OCI-LY1 (cell line): ENCODE measurements at regions not wholly inside any gene's neighbourhood (a gene's known extent, or its start where the extent isn't known, plus 50 kb on each side); places are given as distances from the start of the nearest gene placed in this dataset.

Experiments
- H2AFZ ChIP-seq: fragments of 200-600 bp; sonication (generic), shearing (Covaris generic); 2 replicates; pipeline ENCODE4 v1.6.0; 2014; ENCODE audit warnings: antibody characterized with exemption, mild to moderate bottlenecking, low read length
- H3F3A ChIP-seq: fragments of 200-600 bp; sonication (generic), shearing (Covaris generic); 2 replicates; pipeline ENCODE4 v1.6.0; 2014; ENCODE audit warnings: mild to moderate bottlenecking, antibody characterized with exemption, low read length, moderate library complexity; ENCODE audit not compliant: insufficient read depth
- H3K27ac ChIP-seq: fragments of 200-600 bp; sonication (generic); 2 replicates; pipeline ENCODE4 v1.5.1; 2014; ENCODE audit warnings: low read length, mixed run types, mild to moderate bottlenecking, low read depth; ENCODE audit not compliant: poor library complexity, severe bottlenecking
- H3K27me3 ChIP-seq: fragments of 200-600 bp; sonication (generic); 2 replicates; pipeline ENCODE4 v1.6.0; 2014; ENCODE audit warnings: antibody characterized with exemption, mild to moderate bottlenecking, low read length, moderate library complexity; ENCODE audit not compliant: insufficient read depth
- H3K36me3 ChIP-seq: fragments of 200-600 bp; sonication (generic); 2 replicates; pipeline ENCODE4 v1.6.1; 2014; ENCODE audit warnings: mild to moderate bottlenecking, antibody characterized with exemption, low read length, moderate library complexity, mixed read lengths; ENCODE audit not compliant: insufficient read depth
- H3K4me1 ChIP-seq: fragments of 200-600 bp; sonication (generic); 2 replicates; pipeline ENCODE4 v1.5.1; 2014; ENCODE audit warnings: mild to moderate bottlenecking, low read length, moderate library complexity; ENCODE audit not compliant: insufficient read depth, severe bottlenecking
- H3K4me2 ChIP-seq: fragments of 200-600 bp; sonication (generic), shearing (Covaris generic); 2 replicates; pipeline ENCODE4 v1.6.1; 2014; ENCODE audit warnings: low read length
- H3K4me3 ChIP-seq: fragments of 200-600 bp; sonication (generic); 2 replicates; pipeline ENCODE4 v1.5.1; 2014; ENCODE audit warnings: low read length, low read depth, mild to moderate bottlenecking, mixed read lengths; ENCODE audit not compliant: poor library complexity, severe bottlenecking
- H3K79me2 ChIP-seq: fragments of 200-600 bp; shearing (Covaris generic); 2 replicates; pipeline ENCODE4 v1.6.1; 2016; ENCODE audit warnings: mixed run types, low read length, mixed read lengths; ENCODE audit not compliant: insufficient read depth
- H3K9ac ChIP-seq: fragments of 200-600 bp; sonication (generic), shearing (Covaris generic); 2 replicates; pipeline ENCODE4 v1.6.1; 2014; ENCODE audit warnings: mild to moderate bottlenecking, low read length, mixed read lengths
- H3K9me2 ChIP-seq: fragments of 200-600 bp; sonication (generic), shearing (Covaris generic); 2 replicates; pipeline ENCODE4 v1.6.1; 2014; ENCODE audit warnings: low read depth, mild to moderate bottlenecking, low read length, mixed read lengths
- H3K9me3 ChIP-seq: fragments of 200-600 bp; shearing (Covaris generic); 2 replicates; pipeline ENCODE4 v1.6.1; 2014; ENCODE audit warnings: low read length, mixed read lengths
- H4K20me1 ChIP-seq: fragments of 200-600 bp; sonication (generic), shearing (Covaris generic); 2 replicates; pipeline ENCODE4 v1.6.0; 2016; ENCODE audit warnings: mild to moderate bottlenecking, low read length; ENCODE audit not compliant: insufficient read depth
- EZH2 ChIP-seq: fragments of 200-600 bp; sonication (generic), shearing (Covaris generic); IDR thresholded peaks from 2 replicates; pipeline ENCODE4 v1.8.0; 2017; ENCODE audit warnings: borderline replicate concordance, mixed run types, mild to moderate bottlenecking, antibody characterized with exemption, low read length, moderate library complexity, mixed read lengths
- TF ChIP-seq, protein P1 (sequence below): fragments of 200-600 bp; sonication (generic), shearing (Covaris generic); IDR thresholded peaks from 2 replicates; pipeline ENCODE4 v1.5.1; 2017; ENCODE audit warnings: mild to moderate bottlenecking, antibody characterized with exemption, low read length, moderate library complexity, mixed read lengths

DNA sequence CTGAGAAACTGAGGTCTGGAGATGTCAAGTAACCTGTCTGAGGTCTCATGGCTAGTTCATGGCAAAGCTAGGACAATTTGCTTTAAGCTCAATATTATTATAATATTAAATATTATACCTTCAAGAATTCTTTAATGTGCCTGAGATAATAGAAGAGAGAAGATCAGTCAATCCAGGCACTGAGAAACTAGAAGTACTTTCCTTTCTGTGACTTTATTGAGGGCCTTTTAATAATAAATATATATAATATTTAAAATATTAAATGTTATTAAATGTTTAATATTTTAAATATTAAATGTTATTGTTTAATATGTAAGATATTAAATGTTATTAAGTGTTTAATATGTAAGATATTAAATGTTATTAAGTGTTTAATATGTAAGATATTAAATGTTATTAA, 144.3 kb upstream of the DNAJC19 start:
- no peak overlapping the region for H3K9ac ChIP-seq
- H3K36me3 ChIP-seq, result no peaks in the 10 kb centered on the region
- no peaks in the 10 kb centered on the region for H3K27me3 ChIP-seq
- peaks cover 6% of the 10 kb centered on the region; the same call in 1 of the 2 replicates for H3K9me2 ChIP-seq
- H3K4me1 ChIP-seq, result no peaks in the 10 kb centered on the region
- no peak overlapping the region for H3K27ac ChIP-seq
- H3F3A ChIP-seq, result no peaks in the 10 kb centered on the region
- TF ChIP-seq, protein P1, sequence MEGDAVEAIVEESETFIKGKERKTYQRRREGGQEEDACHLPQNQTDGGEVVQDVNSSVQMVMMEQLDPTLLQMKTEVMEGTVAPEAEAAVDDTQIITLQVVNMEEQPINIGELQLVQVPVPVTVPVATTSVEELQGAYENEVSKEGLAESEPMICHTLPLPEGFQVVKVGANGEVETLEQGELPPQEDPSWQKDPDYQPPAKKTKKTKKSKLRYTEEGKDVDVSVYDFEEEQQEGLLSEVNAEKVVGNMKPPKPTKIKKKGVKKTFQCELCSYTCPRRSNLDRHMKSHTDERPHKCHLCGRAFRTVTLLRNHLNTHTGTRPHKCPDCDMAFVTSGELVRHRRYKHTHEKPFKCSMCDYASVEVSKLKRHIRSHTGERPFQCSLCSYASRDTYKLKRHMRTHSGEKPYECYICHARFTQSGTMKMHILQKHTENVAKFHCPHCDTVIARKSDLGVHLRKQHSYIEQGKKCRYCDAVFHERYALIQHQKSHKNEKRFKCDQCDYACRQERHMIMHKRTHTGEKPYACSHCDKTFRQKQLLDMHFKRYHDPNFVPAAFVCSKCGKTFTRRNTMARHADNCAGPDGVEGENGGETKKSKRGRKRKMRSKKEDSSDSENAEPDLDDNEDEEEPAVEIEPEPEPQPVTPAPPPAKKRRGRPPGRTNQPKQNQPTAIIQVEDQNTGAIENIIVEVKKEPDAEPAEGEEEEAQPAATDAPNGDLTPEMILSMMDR, result no peak
- no peak for TF ChIP-seq EZH2
- H3K4me3 ChIP-seq, result no peak overlapping the region
- no peaks in the 10 kb centered on the region for H4K20me1 ChIP-seq
- H3K4me2 ChIP-seq, result no peak overlapping the region
- H2AFZ ChIP-seq, result no peak overlapping the region
- no peaks in the 10 kb centered on the region for H3K9me3 ChIP-seq
- H3K79me2 ChIP-seq, result no peaks in the 10 kb centered on the region

DNA sequence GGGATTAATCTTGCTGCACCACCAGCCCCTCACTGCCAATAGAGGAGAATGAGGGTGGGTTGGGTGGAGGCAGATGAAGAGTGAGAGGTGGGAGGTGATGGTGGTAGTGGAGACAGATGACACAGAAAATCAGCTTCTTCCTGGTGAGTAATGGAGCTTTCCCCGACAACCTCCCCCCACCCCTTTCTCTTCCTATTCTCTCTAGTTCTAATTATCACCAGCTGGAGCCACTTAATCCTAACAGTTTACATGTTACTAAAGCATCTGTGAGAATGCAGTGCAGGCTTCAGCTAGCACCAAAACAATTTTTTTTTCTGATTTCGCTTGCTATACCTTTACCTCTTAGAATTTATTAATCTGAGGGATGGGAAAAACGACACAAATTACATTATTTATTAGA, 116.1 kb upstream of the DNAJC19 start:
- no peaks in the 10 kb centered on the region for H3K9me2 ChIP-seq
- no peak for TF ChIP-seq EZH2
- TF ChIP-seq, protein P1, result no peak
- H3K27me3 ChIP-seq, result no peaks in the 10 kb centered on the region
- H2AFZ ChIP-seq, result no peak overlapping the region
- no peaks in the 10 kb centered on the region for H3K9me3 ChIP-seq
- no peaks in the 10 kb centered on the region for H3F3A ChIP-seq
- no peak overlapping the region for H3K9ac ChIP-seq
- H3K4me3 ChIP-seq, result no peak overlapping the region
- H3K4me2 ChIP-seq, result no peak overlapping the region
- H3K27ac ChIP-seq, result no peak overlapping the region
- no peaks in the 10 kb centered on the region for H3K79me2 ChIP-seq
- no peaks in the 10 kb centered on the region for H3K36me3 ChIP-seq
- H3K4me1 ChIP-seq, result no peaks in the 10 kb centered on the region
- H4K20me1 ChIP-seq, result no peaks in the 10 kb centered on the region

DNA sequence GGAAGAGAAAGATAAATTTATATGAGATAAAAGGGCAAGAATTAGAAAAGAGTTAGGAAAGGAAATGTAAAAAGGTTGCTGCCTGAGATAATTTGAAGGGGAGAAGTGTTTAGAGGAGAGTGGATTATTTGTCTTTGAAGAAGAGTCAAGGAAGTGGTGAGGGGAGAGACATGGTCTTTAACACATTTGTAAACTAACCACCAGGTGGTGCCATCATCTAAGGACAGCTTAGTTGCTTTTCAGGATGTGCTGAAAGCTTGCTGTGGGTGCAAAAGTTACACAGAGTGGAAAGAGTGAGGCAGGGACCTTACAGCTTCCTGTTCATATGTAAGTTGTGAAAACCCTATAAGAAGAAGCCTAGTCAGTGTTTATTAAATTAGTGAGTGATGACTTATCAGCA, 114.1 kb upstream of the DNAJC19 start:
- Histone ChIP-seq H3K4me3 (no peak overlapping the region), H3K27ac (no peak overlapping the region), H3K79me2 (no peaks in the 10 kb centered on the region), H3K27me3 (no peaks in the 10 kb centered on the region), H3K36me3 (no peaks in the 10 kb centered on the region), H3K4me1 (no peaks in the 10 kb centered on the region), H4K20me1 (no peaks in the 10 kb centered on the region), H3K9ac (no peak overlapping the region), H3F3A (no peaks in the 10 kb centered on the region), H3K9me3 (no peaks in the 10 kb centered on the region), H2AFZ (no peak overlapping the region), H3K9me2 (no peaks in the 10 kb centered on the region), H3K4me2 (no peak overlapping the region)
- TF ChIP-seq, protein P1, result peak; percentile 63
- no peak for TF ChIP-seq EZH2
